IMR-90 (cell line): ENCODE measurements at regions not wholly inside any gene's neighbourhood (a gene's known extent, or its start where the extent isn't known, plus 50 kb on each side); places are given as distances from the start of the nearest gene placed in this dataset.

Source experiments
- ATAC-seq: fragments of 200-7000 bp; cut with Tn5 transposase; 2 replicates; pipeline ENCODE4 v1.9.1; 2020; ENCODE audit warnings: low read depth, mild to moderate bottlenecking, moderate library complexity
- BruUV-seq: library from RNA; stranded (reverse); fragments of 400-500 nt; replicated peaks from 2 replicates; lab custom pipeline; 2021; lab: Mats Ljungman, UMichigan
- CTCF ChIA-PET: fragments of 300-600 bp; formaldehyde crosslinking; extraction: SDS; loops from one replicate; lab custom pipeline; 2021; ENCODE audit warnings: antibody characterized with exemption; lab: Yijun Ruan, JAX
- POLR2A ChIA-PET: fragments of 300-600 bp; sonication (Branson Sonifier 250); formaldehyde crosslinking; loops from one replicate; lab custom pipeline; 2022; ENCODE audit warnings: antibody characterized with exemption; ENCODE audit not compliant: unreplicated experiment; lab: Charles Lee
- DNase-seq: peaks from one replicate; pipeline ENCODE4 v3.0.0; 2013
- H2AFZ ChIP-seq: replicated peaks from 2 replicates; pipeline ENCODE3; 2013; ENCODE audit warnings: low read length, mild to moderate bottlenecking; ENCODE audit not compliant: poor library complexity
- H2AK5ac ChIP-seq: 2 replicates; pipeline ENCODE4 v1.6.1; 2013; ENCODE audit warnings: low read depth, low read length, inconsistent platforms
- H2AK9ac ChIP-seq: replicated peaks from 2 replicates; pipeline ENCODE3; 2013; ENCODE audit warnings: mild to moderate bottlenecking, low read depth, low read length, moderate library complexity; ENCODE audit not compliant: poor library complexity
- H2BK120ac ChIP-seq: 2 replicates; pipeline ENCODE4 v1.6.1; 2013; ENCODE audit warnings: low read depth, low read length, inconsistent platforms
- H2BK15ac ChIP-seq: 3 replicates; pipeline ENCODE4 v1.6.1; 2013; ENCODE audit warnings: low read depth, low read length, inconsistent platforms
- H2BK20ac ChIP-seq: 2 replicates; pipeline ENCODE4 v1.6.1; 2013; ENCODE audit warnings: low read depth, mild to moderate bottlenecking, inconsistent platforms, low read length, moderate library complexity
- H2BK5ac ChIP-seq: 2 replicates; pipeline ENCODE4 v1.6.1; 2013; ENCODE audit warnings: mild to moderate bottlenecking, low read depth, low read length, inconsistent platforms; ENCODE audit not compliant: poor library complexity, severe bottlenecking
- H3K14ac ChIP-seq: replicated peaks from 2 replicates; pipeline ENCODE4 v1.6.1; 2013; ENCODE audit warnings: low read depth, low read length, inconsistent platforms
- H3K18ac ChIP-seq: 2 replicates; pipeline ENCODE4 v1.6.1; 2013; ENCODE audit warnings: low read depth, low read length, control low read depth
- H3K23ac ChIP-seq: 2 replicates; pipeline ENCODE4 v1.6.1; 2013; ENCODE audit warnings: low read depth, low read length, inconsistent platforms
- H3K27ac ChIP-seq: 2 replicates; pipeline ENCODE4 v1.5.1; 2013; ENCODE audit warnings: mild to moderate bottlenecking, control low read depth, low read length; ENCODE audit not compliant: insufficient read depth
- H3K27me3 ChIP-seq: 2 replicates; pipeline ENCODE4 v1.6.1; 2013; ENCODE audit warnings: low read length; ENCODE audit not compliant: control insufficient read depth, insufficient read depth
- H3K36me3 ChIP-seq: 2 replicates; pipeline ENCODE4 v1.6.1; 2013; ENCODE audit warnings: low read length, mixed read lengths; ENCODE audit not compliant: control insufficient read depth, insufficient read depth
- H3K4ac ChIP-seq: 2 replicates; pipeline ENCODE4 v1.6.1; 2013; ENCODE audit warnings: low read depth, low read length, inconsistent platforms
- H3K4me1 ChIP-seq: 2 replicates; pipeline ENCODE4 v1.6.1; 2013; ENCODE audit warnings: low read length, mixed read lengths; ENCODE audit not compliant: control insufficient read depth, insufficient read depth
- H3K4me2 ChIP-seq: 2 replicates; pipeline ENCODE4 v1.6.1; 2013; ENCODE audit warnings: low read depth, mild to moderate bottlenecking, control low read depth, low read length, moderate library complexity
- H3K4me3 ChIP-seq: 2 replicates; pipeline ENCODE4 v1.5.1; 2013; ENCODE audit warnings: low read depth, mild to moderate bottlenecking, control low read depth, low read length, moderate library complexity; ENCODE audit not compliant: insufficient read depth
- H3K56ac ChIP-seq: 2 replicates; pipeline ENCODE4 v1.6.1; 2013; ENCODE audit warnings: low read length, inconsistent platforms; ENCODE audit not compliant: insufficient read depth; ENCODE audit errors: extremely low read depth
- H3K79me1 ChIP-seq, 2 experiments: 2 replicates each; pipeline ENCODE4 v1.6.1; 2013; ENCODE audit warnings: low read length in 2 of 2, inconsistent platforms in 1 of 2, low read depth in 1 of 2
- H3K9ac ChIP-seq: 2 replicates; pipeline ENCODE4 v1.6.1; 2013; ENCODE audit warnings: low read depth, low read length, control low read depth
- H3K9me1 ChIP-seq: 2 replicates; pipeline ENCODE4 v1.6.1; 2013; ENCODE audit warnings: low read length, inconsistent platforms; ENCODE audit not compliant: insufficient read depth
- H3K9me3 ChIP-seq: 2 replicates; pipeline ENCODE4 v1.6.1; 2013; ENCODE audit warnings: low read length; ENCODE audit not compliant: control insufficient read depth, insufficient read depth
- H4K20me1 ChIP-seq: 2 replicates; pipeline ENCODE4 v1.6.1; 2013; ENCODE audit warnings: low read length, inconsistent platforms; ENCODE audit not compliant: insufficient read depth
- H4K5ac ChIP-seq: 2 replicates; pipeline ENCODE4 v1.6.1; 2013; ENCODE audit warnings: mild to moderate bottlenecking, low read depth, low read length, control low read depth
- H4K8ac ChIP-seq, 2 experiments: 2 replicates each; pipeline ENCODE4 v1.6.1; 2013; ENCODE audit warnings: low read depth in 2 of 2, low read length in 2 of 2, control low read depth in 1 of 2, inconsistent platforms in 1 of 2
- H4K91ac ChIP-seq: 2 replicates; pipeline ENCODE4 v1.6.1; 2013; ENCODE audit warnings: low read depth, low read length, inconsistent platforms; ENCODE audit not compliant: insufficient read depth
- CEBPB ChIP-seq: IDR thresholded peaks from 2 replicates; pipeline ENCODE4 v1.6.1; 2012; ENCODE audit warnings: low read depth, low read length, improper control_type of control experiment
- CHD1 ChIP-seq: IDR thresholded peaks from 2 replicates; pipeline ENCODE4 v1.6.1; 2012; ENCODE audit warnings: low read depth, low read length, improper control_type of control experiment
- FOS ChIP-seq: fragments of 150-350 bp; IDR thresholded peaks from 2 replicates; pipeline ENCODE4 v1.6.1; 2016; ENCODE audit warnings: low read depth, low read length
- MAFK ChIP-seq: IDR thresholded peaks from 2 replicates; pipeline ENCODE4 v1.6.1; 2012; ENCODE audit warnings: low read depth, low read length, improper control_type of control experiment
- MAZ ChIP-seq: IDR thresholded peaks from 2 replicates; pipeline ENCODE4 v1.6.1; 2012; ENCODE audit warnings: low read depth, mild to moderate bottlenecking, low read length, improper control_type of control experiment, moderate library complexity, borderline replicate concordance
- MXI1 ChIP-seq: IDR thresholded peaks from 2 replicates; pipeline ENCODE4 v1.6.1; 2012; ENCODE audit warnings: low read depth, mild to moderate bottlenecking, low read length, moderate library complexity, borderline replicate concordance
- NFE2L2 ChIP-seq: fragments of 150-350 bp; IDR thresholded peaks from 2 replicates; pipeline ENCODE4 v1.6.1; 2016; ENCODE audit warnings: low read depth, mild to moderate bottlenecking, low read length
- POLR2A ChIP-seq: IDR thresholded peaks from 2 replicates; pipeline ENCODE4 v1.6.1; 2012; ENCODE audit warnings: mild to moderate bottlenecking, low read depth, low read length
- RAD21 ChIP-seq: IDR thresholded peaks from 2 replicates; pipeline ENCODE4 v1.6.1; 2012; ENCODE audit warnings: low read length, improper control_type of control experiment
- RCOR1 ChIP-seq: IDR thresholded peaks from 2 replicates; pipeline ENCODE4 v1.6.1; 2012; ENCODE audit warnings: mild to moderate bottlenecking, low read length, improper control_type of control experiment; ENCODE audit not compliant: insufficient replicate concordance
- RFX5 ChIP-seq: IDR thresholded peaks from 2 replicates; pipeline ENCODE4 v1.8.0; 2012; ENCODE audit warnings: low read depth, mild to moderate bottlenecking, low read length, moderate library complexity
- SMC3 ChIP-seq: fragments of 150-350 bp; IDR thresholded peaks from 2 replicates; pipeline ENCODE4 v1.6.1; 2016; ENCODE audit warnings: low read depth, mild to moderate bottlenecking, antibody characterized with exemption, low read length, moderate library complexity
- WGBS, 2 experiments: methylation state at CpG; one replicate each; pipeline versions ENCODE4 v1.1.5 to v1.1.7; 2013; ENCODE audit warnings: missing lambda C conversion rate in 2 of 2; ENCODE audit not compliant: insufficient read length in 1 of 2; ENCODE audit errors: extremely low coverage in 2 of 2; 5-methylcytosine and 5-hydroxymethylcytosine counted together
- dilution Hi-C: fragments of 300-500 bp; cut with HindIII; formaldehyde crosslinking; loops from one replicate; pipeline ENCODE4 v1.14.3; 2018; ENCODE audit warnings: low sequenced_read_pairs; ENCODE audit not compliant: unreplicated experiment
- in situ Hi-C: fragments of 300-500 bp; cut with MboI; formaldehyde crosslinking; loops from 3 replicates; pipeline ENCODE4 v1.14.3; 2019; ENCODE audit warnings: low sequenced_read_pairs, inconsistent platforms, mixed read lengths
- intact Hi-C: fragments of 100-400 bp; cut with micrococcal nuclease; formaldehyde crosslinking; loops from 2 replicates; pipeline ENCODE4 v1.10.0; 2022
- TF ChIP-seq, protein P1 (sequence below): fragments of 150-350 bp; IDR thresholded peaks from 2 replicates; pipeline ENCODE4 v1.6.1; 2017; ENCODE audit warnings: mild to moderate bottlenecking, antibody characterized with exemption, low read length, low read depth
- TF ChIP-seq, protein P2 (sequence below): conservative IDR thresholded peaks from 2 replicates; pipeline ENCODE4 v1.5.1; 2012; ENCODE audit warnings: mild to moderate bottlenecking, low read depth, low read length, improper control_type of control experiment
- TF ChIP-seq, protein P3 (sequence below): fragments of 150-350 bp; IDR thresholded peaks from 2 replicates; pipeline ENCODE4 v1.6.1; 2016; ENCODE audit warnings: low read depth, mild to moderate bottlenecking, low read length, moderate library complexity, borderline replicate concordance

DNA sequence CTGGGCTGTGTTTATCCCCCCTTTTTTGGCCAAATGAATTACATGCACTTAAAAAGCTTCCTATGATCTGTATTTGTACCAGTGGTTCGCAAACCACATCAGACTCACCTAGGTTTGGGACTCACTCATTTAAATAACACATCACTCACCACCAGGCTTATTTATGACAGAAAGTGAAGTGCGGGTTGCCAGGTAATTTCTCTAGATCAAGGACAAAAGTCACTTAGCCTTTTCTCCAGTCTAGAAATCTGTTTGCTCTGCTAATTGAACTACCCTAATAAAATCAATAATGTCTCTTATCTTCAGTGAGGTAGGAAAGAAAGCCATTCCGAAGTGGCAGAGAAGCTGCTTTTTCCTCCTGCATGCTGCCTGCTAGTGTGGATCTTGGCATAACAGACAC lies 88.1 kb upstream of the SLC8A1 start:
- Histone ChIP-seq H3K9me3 (no peaks in the 10 kb centered on the region), H3K4ac (no peak overlapping the region), H3K36me3 (no peaks in the 10 kb centered on the region), H3K9me1 (no peaks in the 10 kb centered on the region), H4K20me1 (no peaks in the 10 kb centered on the region), H3K4me2 (no peak overlapping the region), H3K27me3 (no peaks in the 10 kb centered on the region), H4K5ac (no peak overlapping the region), H2BK120ac (no peak overlapping the region), H3K27ac (no peak overlapping the region), H2BK20ac (no peak overlapping the region), H3K9ac (no peak overlapping the region), H2AK5ac (no peak overlapping the region), H4K8ac (no peak overlapping the region), H3K56ac (no peak overlapping the region), H2BK5ac (no peak overlapping the region), H2AK9ac (no peak overlapping the region), H3K4me3 (no peak overlapping the region), H4K91ac (no peak overlapping the region), H3K14ac (no peak overlapping the region), H2AFZ (no peak overlapping the region), H3K79me1 (no peaks in the 10 kb centered on the region), H2BK15ac (no peak overlapping the region), H3K18ac (no peak overlapping the region), H3K23ac (no peak overlapping the region), H3K4me1 (no peaks in the 10 kb centered on the region)
- no peak for DNase-seq
- dilution Hi-C loops = no loop called here
- no peak for ATAC-seq
- intact Hi-C loops = no loop called here
- in situ Hi-C loops = no loop called here
- TF ChIP-seq RCOR1 (no peak), NFE2L2 (no peak), RFX5 (no peak), SMC3 (no peak), MAZ (no peak), MXI1 (no peak), RAD21 (no peak), CHD1 (no peak), POLR2A (no peak), FOS (no peak), MAFK (no peak), CEBPB (no peak)
- TF ChIP-seq, protein P1, sequence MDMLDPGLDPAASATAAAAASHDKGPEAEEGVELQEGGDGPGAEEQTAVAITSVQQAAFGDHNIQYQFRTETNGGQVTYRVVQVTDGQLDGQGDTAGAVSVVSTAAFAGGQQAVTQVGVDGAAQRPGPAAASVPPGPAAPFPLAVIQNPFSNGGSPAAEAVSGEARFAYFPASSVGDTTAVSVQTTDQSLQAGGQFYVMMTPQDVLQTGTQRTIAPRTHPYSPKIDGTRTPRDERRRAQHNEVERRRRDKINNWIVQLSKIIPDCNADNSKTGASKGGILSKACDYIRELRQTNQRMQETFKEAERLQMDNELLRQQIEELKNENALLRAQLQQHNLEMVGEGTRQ = no peak
- TF ChIP-seq, protein P2, sequence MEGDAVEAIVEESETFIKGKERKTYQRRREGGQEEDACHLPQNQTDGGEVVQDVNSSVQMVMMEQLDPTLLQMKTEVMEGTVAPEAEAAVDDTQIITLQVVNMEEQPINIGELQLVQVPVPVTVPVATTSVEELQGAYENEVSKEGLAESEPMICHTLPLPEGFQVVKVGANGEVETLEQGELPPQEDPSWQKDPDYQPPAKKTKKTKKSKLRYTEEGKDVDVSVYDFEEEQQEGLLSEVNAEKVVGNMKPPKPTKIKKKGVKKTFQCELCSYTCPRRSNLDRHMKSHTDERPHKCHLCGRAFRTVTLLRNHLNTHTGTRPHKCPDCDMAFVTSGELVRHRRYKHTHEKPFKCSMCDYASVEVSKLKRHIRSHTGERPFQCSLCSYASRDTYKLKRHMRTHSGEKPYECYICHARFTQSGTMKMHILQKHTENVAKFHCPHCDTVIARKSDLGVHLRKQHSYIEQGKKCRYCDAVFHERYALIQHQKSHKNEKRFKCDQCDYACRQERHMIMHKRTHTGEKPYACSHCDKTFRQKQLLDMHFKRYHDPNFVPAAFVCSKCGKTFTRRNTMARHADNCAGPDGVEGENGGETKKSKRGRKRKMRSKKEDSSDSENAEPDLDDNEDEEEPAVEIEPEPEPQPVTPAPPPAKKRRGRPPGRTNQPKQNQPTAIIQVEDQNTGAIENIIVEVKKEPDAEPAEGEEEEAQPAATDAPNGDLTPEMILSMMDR = no peak
- TF ChIP-seq, protein P3, sequence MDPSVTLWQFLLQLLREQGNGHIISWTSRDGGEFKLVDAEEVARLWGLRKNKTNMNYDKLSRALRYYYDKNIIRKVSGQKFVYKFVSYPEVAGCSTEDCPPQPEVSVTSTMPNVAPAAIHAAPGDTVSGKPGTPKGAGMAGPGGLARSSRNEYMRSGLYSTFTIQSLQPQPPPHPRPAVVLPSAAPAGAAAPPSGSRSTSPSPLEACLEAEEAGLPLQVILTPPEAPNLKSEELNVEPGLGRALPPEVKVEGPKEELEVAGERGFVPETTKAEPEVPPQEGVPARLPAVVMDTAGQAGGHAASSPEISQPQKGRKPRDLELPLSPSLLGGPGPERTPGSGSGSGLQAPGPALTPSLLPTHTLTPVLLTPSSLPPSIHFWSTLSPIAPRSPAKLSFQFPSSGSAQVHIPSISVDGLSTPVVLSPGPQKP = no peak
- WGBS, 2 experiments = 100% methylated on average over 1 of the region's 3 CpGs; no CpG with 5 or more reads in 1 of the 2 experiments
- BruUV-seq = no TSS peak
- CTCF ChIA-PET = no interaction called here
- POLR2A ChIA-PET = no interaction called here
